PC-9 (cell line): ENCODE measurements at regions not wholly inside any gene's neighbourhood (a gene's known extent, or its start where the extent isn't known, plus 50 kb on each side); places are given as distances from the start of the nearest gene placed in this dataset.

Source experiments
- BruUV-seq: library from RNA; stranded (reverse); fragments of 400-500 nt; replicated peaks from 2 replicates; lab custom pipeline; 2021; lab: Mats Ljungman, UMichigan
- CTCF ChIA-PET: fragments of 300-600 bp; sonication (Branson Sonifier 250); formaldehyde crosslinking; loops from one replicate; lab custom pipeline; 2022; ENCODE audit warnings: antibody characterized with exemption; lab: Charles Lee
- POLR2A ChIA-PET: fragments of 300-600 bp; sonication (Branson Sonifier 250); formaldehyde crosslinking; loops from one replicate; lab custom pipeline; 2022; ENCODE audit warnings: antibody characterized with exemption; ENCODE audit not compliant: unreplicated experiment; lab: Charles Lee
- DNase-seq, 2 experiments: peaks; one replicate each; pipeline versions ENCODE4 v3.0.0 to v3.0.0-alpha.2; 2015 to 2022; ENCODE audit warnings: mixed read lengths in 1 of 2
- H2AFZ ChIP-seq: fragments of 200-600 bp; sonication (generic); 2 replicates; pipeline ENCODE4 v1.8.1; 2017; ENCODE audit warnings: antibody characterized with exemption
- H3F3A ChIP-seq: fragments of 200-600 bp; sonication (generic); 2 replicates; pipeline ENCODE4 v1.8.1; 2017; ENCODE audit warnings: antibody characterized with exemption, mild to moderate bottlenecking, low read depth; ENCODE audit not compliant: insufficient read depth
- H3K27ac ChIP-seq: fragments of 200-600 bp; sonication (generic); 2 replicates; pipeline ENCODE4 v1.6.1; 2016; ENCODE audit warnings: mixed run types
- H3K27me3 ChIP-seq: fragments of 200-600 bp; sonication (generic); 2 replicates; pipeline ENCODE4 v1.6.1; 2016; ENCODE audit warnings: low read depth, mixed run types; ENCODE audit not compliant: insufficient read depth
- H3K36me3 ChIP-seq: fragments of 200-600 bp; sonication (generic); 2 replicates; pipeline ENCODE4 v1.6.1; 2016; ENCODE audit warnings: low read depth, mixed run types
- H3K4me1 ChIP-seq: fragments of 200-600 bp; sonication (generic); replicated peaks from 2 replicates; pipeline ENCODE4 v1.6.1; 2016; ENCODE audit warnings: mixed run types; ENCODE audit not compliant: insufficient read depth
- H3K4me2 ChIP-seq: fragments of 200-600 bp; sonication (generic); 2 replicates; pipeline ENCODE4 v1.6.1; 2017; ENCODE audit warnings: mixed run types
- H3K4me3 ChIP-seq: fragments of 200-600 bp; sonication (generic); 2 replicates; pipeline ENCODE4 v1.6.1; 2016; ENCODE audit warnings: mixed run types
- H3K79me2 ChIP-seq: fragments of 200-600 bp; sonication (generic); 2 replicates; pipeline ENCODE4 v1.6.1; 2017; ENCODE audit warnings: low read depth, mixed run types
- H3K9me2 ChIP-seq: fragments of 200-600 bp; sonication (generic); 2 replicates; pipeline ENCODE4 v1.8.1; 2017; ENCODE audit warnings: mild to moderate bottlenecking; ENCODE audit not compliant: insufficient read depth
- H3K9me3 ChIP-seq: fragments of 200-600 bp; sonication (generic); 2 replicates; pipeline ENCODE4 v1.8.1; 2016; ENCODE audit warnings: low read depth; ENCODE audit not compliant: insufficient read depth
- H4K20me1 ChIP-seq: fragments of 200-600 bp; sonication (generic); 2 replicates; pipeline ENCODE4 v1.8.1; 2017; ENCODE audit not compliant: insufficient read depth
- CTCF ChIP-seq: fragments of 200-600 bp; sonication (generic); conservative IDR thresholded peaks from 2 replicates; pipeline ENCODE4 v1.6.1; 2017; ENCODE audit warnings: mixed run types, antibody characterized with exemption, mild to moderate bottlenecking, moderate library complexity
- EZH2 ChIP-seq: fragments of 200-600 bp; sonication (generic); IDR thresholded peaks from 2 replicates; pipeline ENCODE4 v1.8.0; 2017; ENCODE audit warnings: antibody characterized with exemption, low read depth
- intact Hi-C: fragments of 100-400 bp; cut with micrococcal nuclease; formaldehyde crosslinking; loops from one replicate; pipeline ENCODE4 v1.10.0; 2022; ENCODE audit not compliant: unreplicated experiment

GRCh38 chr3:83863380-83863779, 1095.4 kb upstream of the CADM2 start:
- ChIA-PET CTCF (no interaction called here), POLR2A (no interaction called here)
- intact Hi-C loops: no loop called here
- Histone ChIP-seq H4K20me1 (no peaks in the 10 kb centered on the region), H3K9me3 (no peaks in the 10 kb centered on the region), H3K4me3 (no peak overlapping the region), H3K79me2 (no peaks in the 10 kb centered on the region), H2AFZ (no peak overlapping the region), H3K4me1 (no peaks in the 10 kb centered on the region), H3K36me3 (no peaks in the 10 kb centered on the region), H3K27me3 (no peaks in the 10 kb centered on the region), H3K9me2 (no peaks in the 10 kb centered on the region), H3K4me2 (no peak overlapping the region), H3F3A (no peaks in the 10 kb centered on the region), H3K27ac (no peak overlapping the region)
- TF ChIP-seq EZH2 (no peak), CTCF (no peak)
- BruUV-seq: no TSS peak
- no peak for DNase-seq

- no peak for DNase-seq
- H3F3A ChIP-seq: no peaks in the 10 kb centered on the region
- intact Hi-C loops: no loop called here
- no peaks in the 10 kb centered on the region for H3K27me3 ChIP-seq
- H3K79me2 ChIP-seq: no peaks in the 10 kb centered on the region
- H3K36me3 ChIP-seq: no peaks in the 10 kb centered on the region
- no peak overlapping the region for H2AFZ ChIP-seq
- BruUV-seq: no TSS peak
- no peak overlapping the region for H3K4me3 ChIP-seq
- ChIA-PET POLR2A (interaction anchor here (0.6 kb wide), 1 partner anchor 34 kb away, joined by 8 read pairs; no protein-coding TSS in a partner anchor), CTCF (no interaction called here)
- H3K4me1 ChIP-seq: no peaks in the 10 kb centered on the region
- H4K20me1 ChIP-seq: no peaks in the 10 kb centered on the region
- H3K27ac ChIP-seq: no peak overlapping the region
- H3K4me2 ChIP-seq: no peak overlapping the region
- no peak for TF ChIP-seq EZH2
- H3K9me2 ChIP-seq: no peaks in the 10 kb centered on the region
- no peaks in the 10 kb centered on the region for H3K9me3 ChIP-seq
Observed at GRCh38 chr3:83868909-83869567, 1089.8 kb upstream of the CADM2 start.

GRCh38 chr3:83873550-83873949, 1085.2 kb upstream of the CADM2 start:
- DNase-seq: no peak
- H3K27me3 ChIP-seq: no peaks in the 10 kb centered on the region
- no peaks in the 10 kb centered on the region for H3K4me1 ChIP-seq
- CTCF ChIA-PET: no interaction called here
- no TSS peak for BruUV-seq
- no peak overlapping the region for H3K27ac ChIP-seq
- no peaks in the 10 kb centered on the region for H3K9me3 ChIP-seq
- H3F3A ChIP-seq: no peaks in the 10 kb centered on the region
- intact Hi-C loops: no loop called here
- H2AFZ ChIP-seq: no peak overlapping the region
- H3K79me2 ChIP-seq: no peaks in the 10 kb centered on the region
- no peak overlapping the region for H3K4me2 ChIP-seq
- POLR2A ChIA-PET: no interaction called here
- no peaks in the 10 kb centered on the region for H3K9me2 ChIP-seq
- H3K4me3 ChIP-seq: no peak overlapping the region
- no peak for TF ChIP-seq EZH2
- no peak for TF ChIP-seq CTCF
- no peaks in the 10 kb centered on the region for H3K36me3 ChIP-seq
- no peaks in the 10 kb centered on the region for H4K20me1 ChIP-seq

GRCh38 chr3:83877910-83878309, 1080.9 kb upstream of the CADM2 start:
- Histone ChIP-seq H3F3A (no peaks in the 10 kb centered on the region), H3K9me3 (no peaks in the 10 kb centered on the region), H3K4me1 (no peaks in the 10 kb centered on the region), H3K36me3 (no peaks in the 10 kb centered on the region), H3K4me2 (no peak overlapping the region), H2AFZ (no peak overlapping the region), H3K27me3 (no peaks in the 10 kb centered on the region), H3K27ac (no peak overlapping the region), H3K4me3 (no peak overlapping the region), H3K79me2 (no peaks in the 10 kb centered on the region), H4K20me1 (no peaks in the 10 kb centered on the region), H3K9me2 (no peaks in the 10 kb centered on the region)
- intact Hi-C loops: no loop called here
- DNase-seq: no peak
- ChIA-PET CTCF (no interaction called here), POLR2A (no interaction called here)
- BruUV-seq: no TSS peak
- TF ChIP-seq CTCF (no peak), EZH2 (no peak)
